B cell (primary cell): ENCODE measurements at regions not wholly inside any gene's neighbourhood (a gene's known extent, or its start where the extent isn't known, plus 50 kb on each side); places are given as distances from the start of the nearest gene placed in this dataset.

Experiments
- ATAC-seq: fragments of 200-7000 bp; cut with Tn5 transposase; one replicate; pipeline ENCODE4 v1.10.0; 2021; ENCODE audit warnings: low read depth, mild to moderate bottlenecking, moderate number of reproducible peaks, moderate library complexity
- CTCF ChIA-PET: fragments of 350-600 bp; sonication (Branson Sonifier 250); formaldehyde crosslinking; loops from one replicate; lab custom pipeline; 2021; ENCODE audit warnings: antibody characterized with exemption, inconsistent platforms; lab: Charles Lee
- POLR2A ChIA-PET: fragments of 350-600 bp; sonication (Branson Sonifier 250); formaldehyde crosslinking; loops from one replicate; lab custom pipeline; 2021; ENCODE audit warnings: antibody characterized with exemption; lab: Charles Lee
- DNase-seq: peaks from one replicate; pipeline ENCODE4 v3.0.0; 2013
- H2AFZ ChIP-seq: 2 replicates; pipeline ENCODE4 v1.6.1; 2012; ENCODE audit warnings: mild to moderate bottlenecking, low read depth, low read length; ENCODE audit not compliant: insufficient read depth, poor library complexity, severe bottlenecking
- H3K27ac ChIP-seq, 2 donors: 1 replicate in 1 of 2; 2 replicates in 1 of 2; pipeline ENCODE4 v1.5.1; 2012 to 2013; ENCODE audit warnings: low read length in 2 of 2, mild to moderate bottlenecking in 2 of 2, moderate library complexity in 1 of 2
- H3K27me3 ChIP-seq, 4 experiments: fragments of 200-600 bp in 1 of 4; sonication (generic) in 1 of 4; replicated peaks in 1 of 4; 1 replicate in 2 of 4; 2 replicates in 2 of 4; pipeline versions ENCODE4 v1.6.1 to v1.7.0; 2013 to 2016; ENCODE audit warnings: low read length in 3 of 4, mild to moderate bottlenecking in 2 of 4, mixed read lengths in 1 of 4, moderate library complexity in 1 of 4; ENCODE audit not compliant: insufficient read depth in 4 of 4, control insufficient read depth in 3 of 4; ENCODE audit errors: control extremely low read depth in 1 of 4
- H3K36me3 ChIP-seq, 2 experiments: replicated peaks in 1 of 2; 1 replicate in 1 of 2; 2 replicates in 1 of 2; pipeline versions ENCODE4 v1.6.1 to v1.7.1; 2013; ENCODE audit warnings: low read length in 1 of 2; ENCODE audit not compliant: insufficient read depth in 2 of 2, control insufficient read depth in 1 of 2; ENCODE audit errors: control extremely low read depth in 1 of 2, extremely low read depth in 1 of 2
- H3K4me1 ChIP-seq, 2 donors: fragments of 200-600 bp in 1 of 2; sonication (generic) in 1 of 2; 1 replicate in 1 of 2; 2 replicates in 1 of 2; pipeline versions ENCODE4 v1.5.1 to v1.6.1; 2013 to 2017; ENCODE audit warnings: low read length in 2 of 2; ENCODE audit not compliant: control insufficient read depth in 2 of 2, insufficient read depth in 2 of 2
- H3K4me2 ChIP-seq: replicated peaks from 2 replicates; pipeline ENCODE3; 2012; ENCODE audit warnings: mild to moderate bottlenecking, low read depth, low read length; ENCODE audit not compliant: poor library complexity, severe bottlenecking
- H3K4me3 ChIP-seq, 5 experiments: fragments of 200-600 bp in 1 of 5; sonication (generic) in 1 of 5; 1 replicate in 3 of 5; 2 replicates in 2 of 5; pipeline versions ENCODE4 v1.5.1 to v1.7.0; 2011 to 2016; ENCODE audit warnings: low read length in 4 of 5, mild to moderate bottlenecking in 4 of 5, low read depth in 2 of 5, control low read depth in 1 of 5, moderate library complexity in 1 of 5; ENCODE audit not compliant: insufficient read depth in 1 of 5; ENCODE audit errors: control extremely low read depth in 1 of 5, extremely low read depth in 1 of 5
- H3K79me2 ChIP-seq: fragments of 200-600 bp; sonication (generic); one replicate; pipeline ENCODE4 v1.6.0; 2016; ENCODE audit warnings: low read length; ENCODE audit not compliant: control insufficient read depth, insufficient read depth
- H3K9ac ChIP-seq: fragments of 200-600 bp; sonication (generic); 2 replicates; pipeline ENCODE4 v1.6.1; 2017; ENCODE audit warnings: mild to moderate bottlenecking, low read length, moderate library complexity
- H3K9me3 ChIP-seq, 3 donors: one replicate each; pipeline versions ENCODE4 v1.6.1 to v1.7.1; 2013; ENCODE audit warnings: low read length in 2 of 3; ENCODE audit not compliant: control insufficient read depth in 2 of 3, insufficient read depth in 1 of 3; ENCODE audit errors: control extremely low read depth in 1 of 3
- H4K20me1 ChIP-seq: 2 replicates; pipeline ENCODE4 v1.6.0; 2012; ENCODE audit warnings: mild to moderate bottlenecking, low read length; ENCODE audit not compliant: insufficient read depth, control insufficient read depth, poor library complexity, severe bottlenecking
- H3K27ac Mint-ChIP-seq: one replicate; pipeline ENCODE4 v1.8.0; 2021; ENCODE audit warnings: mixed read lengths
- H3K27me3 Mint-ChIP-seq: one replicate; pipeline ENCODE4 v1.8.0; 2021; ENCODE audit warnings: mixed read lengths
- H3K4me1 Mint-ChIP-seq: one replicate; pipeline ENCODE4 v1.8.0; 2021; ENCODE audit warnings: mixed read lengths
- H3K4me3 Mint-ChIP-seq: one replicate; pipeline ENCODE4 v1.8.0; 2021; ENCODE audit warnings: mixed read lengths
- H3K9me3 Mint-ChIP-seq: one replicate; pipeline ENCODE4 v1.8.0; 2022; ENCODE audit warnings: mixed read lengths; ENCODE audit not compliant: insufficient read depth
- CTCF ChIP-seq: fragments of 200-600 bp; IDR thresholded peaks from one replicate; pipeline ENCODE4 v1.8.0; 2022; ENCODE audit warnings: antibody characterized with exemption, mild to moderate bottlenecking
- EZH2 ChIP-seq: IDR thresholded peaks from 2 replicates; pipeline ENCODE4 v1.6.1; 2012; ENCODE audit warnings: borderline replicate concordance, low read depth, mild to moderate bottlenecking, moderate library complexity, low read length; ENCODE audit not compliant: insufficient read depth, poor library complexity, severe bottlenecking
- WGBS: methylation state at CpG from one replicate; pipeline ENCODE4 v1.1.5; 2013; ENCODE audit warnings: missing lambda C conversion rate; ENCODE audit not compliant: insufficient coverage; 5-methylcytosine and 5-hydroxymethylcytosine counted together
- intact Hi-C: fragments of 100-400 bp; cut with micrococcal nuclease; formaldehyde crosslinking; loops from one replicate; pipeline ENCODE4 v1.10.0; 2022

- H4K20me1 ChIP-seq = no peaks in the 10 kb centered on the region
- ChIA-PET POLR2A (no interaction called here), CTCF (no interaction called here)
- peaks cover 0 to 2% (median 2%) of the 10 kb centered on the region in 3 donors for H3K9me3 ChIP-seq
- intact Hi-C loops = no loop called here
- no peak overlapping the region for H2AFZ ChIP-seq
- WGBS = 87% methylated on average over 3 of the region's 5 CpGs
- TF ChIP-seq CTCF (no peak), EZH2 (no peak)
- no peak overlapping the region for H3K4me3 ChIP-seq
- Mint-ChIP-seq H3K27ac (no peak overlapping the region), H3K4me1 (no peaks in the 10 kb centered on the region), H3K27me3 (peaks cover 7% of the 10 kb centered on the region), H3K4me3 (no peak overlapping the region), H3K9me3 (no peaks in the 10 kb centered on the region)
- no peaks in the 10 kb centered on the region for H3K36me3 ChIP-seq
- ATAC-seq = no peak
- no peak overlapping the region for H3K9ac ChIP-seq
- no peaks in the 10 kb centered on the region for H3K79me2 ChIP-seq
- DNase-seq = no peak
- H3K27ac ChIP-seq = no peak overlapping the region
- H3K4me2 ChIP-seq = no peak overlapping the region
- no peaks in the 10 kb centered on the region for H3K27me3 ChIP-seq
- H3K4me1 ChIP-seq = no peaks in the 10 kb centered on the region
These were observed 838.7 kb downstream of the RNF144A start for GRCh38 chr2:7755879-7756278.

GRCh38 chr2:7758073-7758759, 841.0 kb downstream of the RNF144A start:
- no peak for ATAC-seq
- H3K9me3 Mint-ChIP-seq = peaks cover 2% of the 10 kb centered on the region
- ChIA-PET CTCF (no interaction called here), POLR2A (no interaction called here)
- no peaks in the 10 kb centered on the region for H3K36me3 ChIP-seq
- no peaks in the 10 kb centered on the region for H3K4me1 ChIP-seq
- TF ChIP-seq EZH2 (no peak), CTCF (no peak)
- peaks cover under 1 to 7% (median 3%) of the 10 kb centered on the region in 3 donors for H3K9me3 ChIP-seq
- no peaks in the 10 kb centered on the region for H4K20me1 ChIP-seq
- H3K27ac ChIP-seq = no peak overlapping the region
- H3K27ac Mint-ChIP-seq = no peak overlapping the region
- H3K9ac ChIP-seq = no peak overlapping the region
- H3K4me3 Mint-ChIP-seq = no peak overlapping the region
- WGBS = no CpG with 5 or more reads among the region's 3 CpGs
- H2AFZ ChIP-seq = no peak overlapping the region
- no peaks in the 10 kb centered on the region for H3K4me1 Mint-ChIP-seq
- H3K27me3 Mint-ChIP-seq = peaks cover 7% of the 10 kb centered on the region
- H3K4me2 ChIP-seq = no peak overlapping the region
- no peak overlapping the region for H3K4me3 ChIP-seq
- intact Hi-C loops = no loop called here
- no peaks in the 10 kb centered on the region for H3K27me3 ChIP-seq
- no peak for DNase-seq
- no peaks in the 10 kb centered on the region for H3K79me2 ChIP-seq
